SJSA1 (cell line): ENCODE measurements at regions not wholly inside any gene's neighbourhood (a gene's known extent, or its start where the extent isn't known, plus 50 kb on each side); places are given as distances from the start of the nearest gene placed in this dataset.
A peak's percentile ranks its signal among the peaks of the same experiment; 100 is the strongest.
"Not testable (repeated sequence)": the region's sequence is repeated elsewhere in the genome, so short reads cannot be mapped to it uniquely, and the experiment has no call there.

Experiments used
- DNase-seq, 2 experiments: peaks; one replicate each; pipeline ENCODE4 v3.0.0-alpha.2; 2015 to 2020; ENCODE audit warnings: low spot score in 2 of 2, low read depth in 1 of 2
- H3K27ac ChIP-seq: fragments of 250-450 bp; sonication (Bioruptor Pico); 2 replicates; pipeline ENCODE4 v1.5.1; 2020; ENCODE audit warnings: mild to moderate bottlenecking, moderate library complexity
- H3K27me3 ChIP-seq: fragments of 250-450 bp; sonication (Bioruptor Pico); replicated peaks from 2 replicates; pipeline ENCODE4 v1.5.1; 2020; ENCODE audit warnings: mild to moderate bottlenecking, moderate library complexity
- H3K36me3 ChIP-seq: fragments of 250-450 bp; sonication (Bioruptor Pico); 2 replicates; pipeline ENCODE4 v1.5.1; 2020; ENCODE audit warnings: mild to moderate bottlenecking
- H3K4me1 ChIP-seq: fragments of 250-450 bp; sonication (Bioruptor Pico); replicated peaks from 2 replicates; pipeline ENCODE4 v1.6.1; 2021; ENCODE audit warnings: mild to moderate bottlenecking
- H3K4me3 ChIP-seq: fragments of 250-450 bp; sonication (Bioruptor Pico); 2 replicates; pipeline ENCODE4 v1.5.1; 2020; ENCODE audit warnings: mild to moderate bottlenecking
- H3K9me3 ChIP-seq: fragments of 250-450 bp; sonication (Bioruptor Pico); replicated peaks from 2 replicates; pipeline ENCODE4 v1.5.1; 2020; ENCODE audit warnings: mild to moderate bottlenecking

- Histone ChIP-seq H3K27me3 (no peaks in the 10 kb centered on the region), H3K9me3 (no peaks in the 10 kb centered on the region), H3K4me1 (peaks cover 31% of the 10 kb centered on the region), H3K4me3 (no peak overlapping the region), H3K36me3 (peaks cover 9% of the 10 kb centered on the region), H3K27ac (no peak overlapping the region)
- DNase-seq, result no peak
Measured at GRCh38 chr3:51588724-51589123, 50.2 kb downstream of the RAD54L2 start.

GRCh38 chr3:51591231-51591630 lies 52.7 kb downstream of the RAD54L2 start:
- Histone ChIP-seq H3K27me3 (no peaks in the 10 kb centered on the region), H3K4me1 (peaks cover 37% of the 10 kb centered on the region), H3K4me3 (no peak overlapping the region), H3K27ac (peak overlapping the region; percentile 49), H3K9me3 (no peaks in the 10 kb centered on the region), H3K36me3 (peaks cover 9% of the 10 kb centered on the region)
- DNase-seq, result peak in 1 of 2 experiments; percentile 44

GRCh38 chr3:51593697-51594096 lies 55.2 kb downstream of the RAD54L2 start:
- H3K9me3 ChIP-seq, result no peaks in the 10 kb centered on the region
- no peaks in the 10 kb centered on the region for H3K27me3 ChIP-seq
- peaks cover 37% of the 10 kb centered on the region for H3K4me1 ChIP-seq
- no peak overlapping the region for H3K27ac ChIP-seq
- no peak overlapping the region for H3K4me3 ChIP-seq
- DNase-seq, result peak in 1 of 2 experiments; percentile 38
- H3K36me3 ChIP-seq, result peaks cover 9% of the 10 kb centered on the region

GRCh38 chr3:51599638-51600037 lies 61.1 kb downstream of the RAD54L2 start:
- not testable (repeated sequence) for H3K4me3 ChIP-seq, DNase-seq, H3K4me1 ChIP-seq, H3K9me3 ChIP-seq, H3K27ac ChIP-seq, H3K27me3 ChIP-seq, H3K36me3 ChIP-seq

DNA sequence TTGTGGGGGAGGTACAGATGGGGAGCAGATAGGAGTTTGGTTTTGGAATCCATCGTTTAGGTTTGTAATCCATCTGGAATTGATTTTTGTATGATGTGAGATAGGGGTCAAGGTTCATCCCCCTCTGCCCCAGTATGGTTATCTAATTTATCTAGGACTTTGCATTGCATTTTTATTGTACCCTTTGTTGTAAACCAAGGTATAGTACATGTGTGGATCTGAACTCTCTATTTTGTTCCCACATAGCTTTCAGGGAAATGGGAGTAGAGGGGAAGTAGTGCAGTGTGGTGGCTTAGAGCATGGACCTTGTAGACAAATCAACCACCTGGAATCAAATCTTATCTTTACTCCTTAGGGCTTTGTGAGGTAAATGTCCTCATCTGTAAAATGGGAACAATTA lies 65.7 kb downstream of the RAD54L2 start:
- Histone ChIP-seq H3K4me3 (no peak overlapping the region), H3K36me3 (no peaks in the 10 kb centered on the region), H3K27ac (no peak overlapping the region), H3K9me3 (no peaks in the 10 kb centered on the region), H3K27me3 (no peaks in the 10 kb centered on the region), H3K4me1 (no peaks in the 10 kb centered on the region)
- no peak for DNase-seq

DNA sequence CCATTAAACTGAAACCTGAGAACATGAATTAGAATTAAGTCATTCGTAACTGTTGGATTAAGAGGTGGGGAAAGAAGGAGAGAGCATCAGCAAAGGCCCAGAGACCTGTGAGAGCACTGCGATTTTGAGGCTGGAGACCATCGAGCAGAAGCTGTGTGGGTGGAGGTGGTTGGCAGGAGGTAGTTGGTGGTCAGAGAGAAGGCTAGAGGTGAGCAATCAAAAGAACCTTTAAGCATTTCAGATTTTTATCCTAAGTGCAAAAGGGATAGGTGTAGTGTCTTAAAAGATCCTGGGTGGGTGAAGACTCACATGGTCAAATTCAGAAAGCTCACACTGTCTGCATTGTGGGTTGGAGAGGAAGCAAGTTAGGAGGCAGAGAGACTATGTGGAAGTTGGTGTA lies 65.1 kb upstream of the TEX264 start:
- no peak overlapping the region for H3K4me3 ChIP-seq
- no peaks in the 10 kb centered on the region for H3K36me3 ChIP-seq
- no peaks in the 10 kb centered on the region for H3K9me3 ChIP-seq
- no peak overlapping the region for H3K27ac ChIP-seq
- no peaks in the 10 kb centered on the region for H3K4me1 ChIP-seq
- H3K27me3 ChIP-seq, result no peaks in the 10 kb centered on the region
- no peak for DNase-seq

- not testable (repeated sequence) for H3K4me1 ChIP-seq, H3K4me3 ChIP-seq, H3K36me3 ChIP-seq, H3K9me3 ChIP-seq, H3K27ac ChIP-seq, DNase-seq, H3K27me3 ChIP-seq
Measured at GRCh38 chr3:51606871-51607270, 64.2 kb upstream of the TEX264 start.

DNA sequence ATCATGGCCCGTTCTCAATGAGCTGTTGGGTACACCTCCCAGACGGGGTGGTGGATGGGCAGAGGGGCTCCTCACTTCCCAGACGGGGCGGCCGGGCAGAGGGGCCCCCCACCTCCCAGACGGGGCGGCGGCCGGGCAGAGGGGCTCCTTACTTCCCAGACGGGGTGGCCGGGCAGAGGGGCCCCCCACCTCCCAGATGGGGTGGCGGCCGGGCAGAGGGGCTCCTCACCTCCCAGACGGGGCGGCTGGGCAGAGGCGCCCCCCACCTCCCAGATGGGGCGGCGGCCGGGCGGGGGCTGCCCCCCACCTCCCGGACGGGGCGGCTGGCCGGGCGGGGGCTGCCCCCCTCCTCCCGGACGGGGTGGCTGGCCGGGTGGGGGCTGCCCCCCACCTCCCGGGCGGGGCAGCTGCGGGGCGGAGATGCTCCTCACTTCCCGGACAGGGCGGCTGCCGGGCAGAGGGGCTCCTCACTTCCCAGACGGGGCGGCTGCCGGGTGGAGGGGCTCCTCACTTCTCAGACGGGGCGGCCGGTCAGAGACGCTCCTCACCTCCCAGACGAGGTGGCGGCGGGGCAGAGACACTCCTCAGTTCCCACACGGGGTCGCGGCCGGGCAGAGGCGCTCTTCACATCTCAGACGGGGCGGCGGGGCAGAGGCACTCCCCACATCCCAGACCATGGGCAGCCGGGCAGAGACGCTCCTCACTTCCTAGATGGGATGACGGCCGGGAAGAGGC lies 63.3 kb upstream of the TEX264 start:
- not testable (repeated sequence) for H3K9me3 ChIP-seq, H3K4me3 ChIP-seq, H3K27ac ChIP-seq, H3K27me3 ChIP-seq, H3K36me3 ChIP-seq, DNase-seq, H3K4me1 ChIP-seq

DNA sequence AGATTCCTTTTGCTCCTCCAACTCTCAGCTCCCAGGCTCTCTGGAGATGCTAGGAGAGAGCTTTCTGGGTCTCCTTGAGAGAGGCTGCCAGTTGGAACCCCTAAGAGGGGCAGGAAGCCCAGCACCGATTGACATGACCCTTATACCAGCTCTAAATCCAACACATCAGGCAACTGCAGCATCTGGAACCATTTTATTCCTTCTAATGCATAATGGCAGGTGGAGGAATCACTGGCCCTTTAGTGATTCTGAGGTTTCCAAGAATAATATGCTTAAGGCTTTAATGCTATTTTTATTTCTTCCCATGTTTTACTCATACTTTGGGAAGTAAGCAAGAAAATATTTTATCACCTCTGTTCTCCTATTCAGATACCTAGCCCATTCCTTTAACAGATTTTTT lies 60.3 kb upstream of the TEX264 start:
- Histone ChIP-seq H3K27ac (no peak overlapping the region), H3K4me1 (no peaks in the 10 kb centered on the region), H3K36me3 (no peaks in the 10 kb centered on the region), H3K27me3 (no peaks in the 10 kb centered on the region), H3K4me3 (no peak overlapping the region), H3K9me3 (no peaks in the 10 kb centered on the region)
- no peak for DNase-seq

GRCh38 chr3:51617597-51617996 lies 53.5 kb upstream of the TEX264 start:
- Histone ChIP-seq H3K4me3 (no peak overlapping the region), H3K36me3 (no peaks in the 10 kb centered on the region), H3K9me3 (no peaks in the 10 kb centered on the region), H3K27me3 (no peaks in the 10 kb centered on the region), H3K4me1 (no peaks in the 10 kb centered on the region), H3K27ac (no peak overlapping the region)
- no peak for DNase-seq

GRCh38 chr3:51618038-51618437 lies 53.0 kb upstream of the TEX264 start:
- not testable (repeated sequence) for DNase-seq, H3K9me3 ChIP-seq, H3K27ac ChIP-seq, H3K4me3 ChIP-seq, H3K4me1 ChIP-seq, H3K36me3 ChIP-seq, H3K27me3 ChIP-seq

GRCh38 chr3:51618496-51618895 lies 52.6 kb upstream of the TEX264 start:
- Histone ChIP-seq H3K27me3 (no peaks in the 10 kb centered on the region), H3K4me1 (no peaks in the 10 kb centered on the region), H3K9me3 (no peaks in the 10 kb centered on the region), H3K4me3 (no peak overlapping the region), H3K36me3 (no peaks in the 10 kb centered on the region), H3K27ac (no peak overlapping the region)
- DNase-seq, result no peak

DNA sequence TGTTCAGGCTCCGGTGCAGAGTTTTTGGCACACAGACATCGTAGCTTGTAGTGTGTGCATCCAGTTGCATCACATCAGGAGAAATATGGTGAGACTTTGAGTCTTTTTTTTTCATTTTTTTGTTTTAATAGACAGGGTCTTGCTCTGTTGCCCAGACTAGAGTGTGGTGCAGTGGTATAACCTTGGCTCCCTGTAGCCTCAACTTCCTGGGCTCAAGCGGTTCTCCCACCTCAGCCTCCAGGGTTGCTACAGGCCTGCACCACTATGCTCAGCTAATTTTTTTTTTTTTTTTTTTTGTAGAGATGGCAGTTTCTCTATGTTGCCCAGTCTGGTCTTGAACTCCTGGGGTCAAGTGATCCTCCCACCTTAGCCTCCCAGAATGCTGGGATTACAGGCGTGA lies 51.1 kb upstream of the TEX264 start:
- Histone ChIP-seq H3K4me3 (no peak overlapping the region), H3K27me3 (no peaks in the 10 kb centered on the region), H3K36me3 (no peaks in the 10 kb centered on the region), H3K27ac (no peak overlapping the region), H3K9me3 (no peaks in the 10 kb centered on the region), H3K4me1 (no peaks in the 10 kb centered on the region)
- DNase-seq, result no peak

DNA sequence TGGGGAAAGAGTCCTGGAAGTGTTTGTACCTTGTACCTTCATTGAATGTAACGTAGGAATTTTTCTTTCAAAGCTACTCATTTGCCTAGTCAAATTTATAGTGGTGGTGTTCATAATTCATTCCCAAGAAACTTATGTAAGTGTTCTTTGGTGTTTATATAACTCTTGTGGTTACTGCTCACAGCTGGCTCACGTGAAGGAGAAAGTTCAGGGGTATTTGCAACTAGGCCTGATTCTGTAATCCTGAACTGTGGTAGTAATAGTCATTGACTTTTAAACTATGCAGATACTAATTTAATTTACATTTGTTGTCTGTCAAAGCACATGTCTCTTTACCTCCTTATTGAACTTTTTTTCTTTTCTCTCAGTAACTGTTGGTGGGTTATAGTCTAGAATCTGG lies 50.5 kb upstream of the TEX264 start:
- DNase-seq, result no peak
- Histone ChIP-seq H3K36me3 (no peaks in the 10 kb centered on the region), H3K27me3 (no peaks in the 10 kb centered on the region), H3K4me1 (no peaks in the 10 kb centered on the region), H3K9me3 (no peaks in the 10 kb centered on the region), H3K4me3 (no peak overlapping the region), H3K27ac (no peak overlapping the region)
